ENCODE measurements at regions not wholly inside any gene's neighbourhood (a gene's known extent, or its start where the extent isn't known, plus 50 kb on each side); places are given as distances from the start of the nearest gene placed in this dataset.

DNA sequence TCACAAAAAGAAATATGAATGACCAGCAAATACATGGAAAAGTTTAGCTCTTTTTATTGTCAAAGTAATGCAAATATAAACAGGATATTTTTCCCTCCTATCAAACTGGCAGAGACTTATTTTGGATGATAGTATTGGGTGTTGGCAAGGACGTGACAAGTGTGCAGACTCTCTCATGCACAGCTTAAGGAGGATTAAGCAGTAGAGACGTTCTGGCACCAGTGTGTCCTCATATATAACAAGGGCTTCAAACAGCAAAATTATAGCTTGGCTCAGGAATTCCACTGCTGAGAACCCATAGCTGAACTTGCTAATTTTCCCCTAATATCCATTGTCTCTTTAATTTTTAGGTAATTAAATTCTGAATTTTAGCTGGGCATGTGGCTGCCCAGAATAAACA lies 114.4 kb downstream of the FAM124B start:
- DNase-seq = peak; percentile 53
- Histone ChIP-seq H3K36me3 (ENCODE audit: control insufficient read depth, insufficient read depth, low read length) (no peaks in the 10 kb centered on the region), H3K4me3 (ENCODE audit: low read length) (no peak overlapping the region), H3K27ac (ENCODE audit: low read length) (no peak overlapping the region), H3K4me1 (ENCODE audit: control insufficient read depth, insufficient read depth, low read length) (peaks cover 5% of the 10 kb centered on the region), H3K9me3 (replicated peaks; ENCODE audit: control insufficient read depth, low read depth, low read length) (no peaks in the 10 kb centered on the region), H3K27me3 (ENCODE audit: control insufficient read depth, insufficient read depth, low read length) (peaks cover 4% of the 10 kb centered on the region)
- WGBS (ENCODE audit: insufficient coverage) = 60% methylated on average over 1 of the region's 2 CpGs

DNA sequence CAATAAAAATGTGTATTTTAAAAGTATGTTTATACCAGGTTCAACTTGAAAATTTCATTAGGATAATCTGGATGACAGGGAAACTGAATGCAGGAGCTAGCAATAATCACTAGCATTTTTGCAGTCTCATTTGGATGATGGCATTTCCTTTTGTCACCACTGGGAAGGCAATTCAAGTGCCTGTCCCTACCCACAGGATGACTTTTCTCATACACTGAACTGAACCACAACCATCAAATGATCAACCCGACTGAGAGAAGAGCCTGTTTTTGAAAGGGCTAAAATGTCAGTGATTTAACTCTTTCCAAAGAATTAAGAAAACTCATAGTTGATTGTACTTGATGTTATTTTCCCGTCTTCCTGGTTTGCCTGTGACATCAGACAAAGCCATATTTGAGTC lies 115.0 kb downstream of the FAM124B start:
- no peak overlapping the region for H3K4me3 ChIP-seq (ENCODE audit: low read length)
- no CpG with 5 or more reads among the region's 2 CpGs for WGBS (ENCODE audit: insufficient coverage)
- peaks cover 5% of the 10 kb centered on the region for H3K4me1 ChIP-seq (ENCODE audit: control insufficient read depth, insufficient read depth, low read length)
- peaks cover 6% of the 10 kb centered on the region for H3K27me3 ChIP-seq (ENCODE audit: control insufficient read depth, insufficient read depth, low read length)
- no peak for DNase-seq
- H3K9me3 ChIP-seq (replicated peaks; ENCODE audit: control insufficient read depth, low read depth, low read length) = no peaks in the 10 kb centered on the region
- H3K27ac ChIP-seq (ENCODE audit: low read length) = no peak overlapping the region
- H3K36me3 ChIP-seq (ENCODE audit: control insufficient read depth, insufficient read depth, low read length) = no peaks in the 10 kb centered on the region

DNA sequence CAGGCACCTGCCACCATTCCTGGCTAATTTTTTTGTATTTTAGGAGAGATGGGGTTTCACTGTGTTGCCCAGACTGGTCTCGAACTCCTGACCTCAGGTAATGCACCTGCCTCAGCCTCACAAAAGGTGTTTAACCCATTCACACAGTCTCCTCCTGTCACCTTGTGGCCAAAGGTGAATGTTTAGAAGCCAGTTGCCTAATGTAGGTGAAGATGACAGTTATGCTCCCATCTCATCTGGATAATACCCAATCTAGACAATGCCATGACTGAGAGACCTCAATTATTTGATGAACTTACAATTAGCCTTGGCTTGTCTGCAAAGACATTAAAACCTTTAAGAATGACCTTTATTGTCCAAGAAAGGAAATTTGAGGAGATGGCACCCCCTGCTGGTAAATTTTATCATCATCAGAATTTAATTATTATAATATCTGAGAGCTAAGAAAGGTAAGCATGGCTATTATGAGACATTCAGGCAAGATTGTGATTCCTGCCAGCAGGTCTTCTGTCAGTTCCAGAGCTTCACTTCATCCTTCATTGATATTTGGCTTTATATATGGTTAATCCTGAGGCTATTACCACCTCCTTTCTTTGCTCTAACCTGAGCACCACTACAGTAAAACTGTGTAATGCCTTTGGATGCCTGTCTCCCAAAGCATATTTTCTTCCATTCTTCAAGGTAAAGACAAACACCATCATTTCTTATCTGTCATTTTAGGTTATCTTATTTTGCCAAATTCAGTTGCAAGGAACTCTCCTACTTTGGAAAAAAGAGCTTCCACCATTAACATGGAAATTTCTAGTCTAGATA lies 117.6 kb downstream of the FAM124B start:
- WGBS (ENCODE audit: insufficient coverage) = no CpG with 5 or more reads among the region's 1 CpG
- Histone ChIP-seq H3K4me3 (ENCODE audit: low read length) (no peak overlapping the region), H3K27me3 (ENCODE audit: control insufficient read depth, insufficient read depth, low read length) (peaks cover 6% of the 10 kb centered on the region), H3K9me3 (replicated peaks; ENCODE audit: control insufficient read depth, low read depth, low read length) (no peaks in the 10 kb centered on the region), H3K4me1 (ENCODE audit: control insufficient read depth, insufficient read depth, low read length) (peaks cover 5% of the 10 kb centered on the region), H3K27ac (ENCODE audit: low read length) (no peak overlapping the region), H3K36me3 (ENCODE audit: control insufficient read depth, insufficient read depth, low read length) (no peaks in the 10 kb centered on the region)
- DNase-seq = peak; percentile 57

DNA sequence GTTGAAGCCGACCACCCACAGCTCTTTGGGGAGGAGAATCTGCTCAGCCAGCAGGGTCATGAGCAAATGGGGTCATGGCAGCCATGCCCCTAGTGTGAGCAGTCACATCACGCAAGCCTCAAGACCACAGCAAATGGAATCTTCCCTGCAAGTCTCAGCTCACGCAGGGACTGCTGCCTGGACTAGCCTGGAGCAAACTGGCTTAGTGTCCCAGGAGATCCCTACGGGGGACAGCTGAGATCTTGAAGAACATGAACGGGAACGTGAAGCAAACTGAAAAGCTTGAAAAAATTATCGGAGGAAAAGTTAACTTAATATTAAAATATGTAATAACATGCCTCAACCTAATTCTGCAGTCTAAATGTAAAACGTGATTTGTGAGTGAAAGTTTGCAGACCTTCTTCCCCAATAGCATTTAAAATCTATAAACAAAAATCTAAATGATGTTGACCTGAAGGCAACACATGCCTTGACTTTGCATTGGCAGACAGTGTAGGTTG lies 118.4 kb downstream of the FAM124B start:
- H3K27me3 ChIP-seq (ENCODE audit: control insufficient read depth, insufficient read depth, low read length) = peaks cover 6% of the 10 kb centered on the region
- WGBS (ENCODE audit: insufficient coverage) = 55% methylated on average over 4 of the region's 8 CpGs
- no peak overlapping the region for H3K27ac ChIP-seq (ENCODE audit: low read length)
- peak; percentile 73 for DNase-seq
- H3K4me3 ChIP-seq (ENCODE audit: low read length) = no peak overlapping the region
- no peaks in the 10 kb centered on the region for H3K9me3 ChIP-seq (replicated peaks; ENCODE audit: control insufficient read depth, low read depth, low read length)
- H3K36me3 ChIP-seq (ENCODE audit: control insufficient read depth, insufficient read depth, low read length) = no peaks in the 10 kb centered on the region
- peaks cover 5% of the 10 kb centered on the region for H3K4me1 ChIP-seq (ENCODE audit: control insufficient read depth, insufficient read depth, low read length)

DNA sequence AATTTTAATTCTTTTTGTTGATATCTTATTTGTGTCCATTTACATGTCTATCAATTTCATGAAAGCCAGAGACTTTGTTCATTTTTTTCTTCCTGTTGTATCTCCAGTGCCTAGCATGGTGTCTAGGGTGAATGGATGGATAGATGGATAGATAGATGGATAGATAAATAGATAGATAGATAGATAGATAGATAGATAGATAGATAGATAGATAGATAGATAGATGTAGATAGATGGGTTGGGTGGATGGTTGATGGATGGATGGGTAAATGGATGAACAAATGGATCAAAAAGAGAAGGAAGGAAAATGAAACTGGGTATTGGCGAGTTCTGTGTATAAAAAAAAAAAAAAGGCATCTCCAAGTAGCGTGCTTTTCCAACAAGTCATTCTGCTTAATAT lies 120.5 kb downstream of the FAM124B start:
- H3K9me3 ChIP-seq (replicated peaks; ENCODE audit: control insufficient read depth, low read depth, low read length) = no peaks in the 10 kb centered on the region
- DNase-seq = no peak
- peaks cover 6% of the 10 kb centered on the region for H3K27me3 ChIP-seq (ENCODE audit: control insufficient read depth, insufficient read depth, low read length)
- H3K4me3 ChIP-seq (ENCODE audit: low read length) = no peak overlapping the region
- H3K27ac ChIP-seq (ENCODE audit: low read length) = no peak overlapping the region
- peaks cover 5% of the 10 kb centered on the region for H3K4me1 ChIP-seq (ENCODE audit: control insufficient read depth, insufficient read depth, low read length)
- H3K36me3 ChIP-seq (ENCODE audit: control insufficient read depth, insufficient read depth, low read length) = no peaks in the 10 kb centered on the region
- no CpG with 5 or more reads among the region's 2 CpGs for WGBS (ENCODE audit: insufficient coverage)

DNA sequence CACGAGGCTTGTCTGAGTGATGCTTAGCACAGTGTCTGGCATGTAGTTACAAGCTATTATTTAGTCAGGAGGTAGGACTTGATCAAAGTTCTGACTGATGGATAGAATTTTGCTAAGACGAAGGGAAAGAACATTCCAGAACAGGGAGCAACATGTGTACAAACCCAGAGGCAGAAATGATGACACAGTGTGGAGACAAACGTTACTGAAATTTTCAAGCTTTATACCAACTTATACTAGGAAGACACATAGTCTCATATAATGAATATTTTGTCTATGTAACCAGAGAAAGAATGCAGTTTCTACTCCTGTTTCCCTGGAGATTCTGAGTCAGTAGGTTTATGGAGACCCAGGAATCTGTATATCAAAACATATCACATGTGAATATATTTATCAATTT lies 123.4 kb downstream of the FAM124B start:
- WGBS (ENCODE audit: insufficient coverage) = 90% methylated on average over 1 of the region's 3 CpGs
- Histone ChIP-seq H3K27ac (ENCODE audit: low read length) (no peak overlapping the region), H3K36me3 (ENCODE audit: control insufficient read depth, insufficient read depth, low read length) (no peaks in the 10 kb centered on the region), H3K4me3 (ENCODE audit: low read length) (no peak overlapping the region), H3K4me1 (ENCODE audit: control insufficient read depth, insufficient read depth, low read length) (peaks cover 5% of the 10 kb centered on the region), H3K9me3 (replicated peaks; ENCODE audit: control insufficient read depth, low read depth, low read length) (no peaks in the 10 kb centered on the region), H3K27me3 (ENCODE audit: control insufficient read depth, insufficient read depth, low read length) (peaks cover 6% of the 10 kb centered on the region)
- DNase-seq = no peak

DNA sequence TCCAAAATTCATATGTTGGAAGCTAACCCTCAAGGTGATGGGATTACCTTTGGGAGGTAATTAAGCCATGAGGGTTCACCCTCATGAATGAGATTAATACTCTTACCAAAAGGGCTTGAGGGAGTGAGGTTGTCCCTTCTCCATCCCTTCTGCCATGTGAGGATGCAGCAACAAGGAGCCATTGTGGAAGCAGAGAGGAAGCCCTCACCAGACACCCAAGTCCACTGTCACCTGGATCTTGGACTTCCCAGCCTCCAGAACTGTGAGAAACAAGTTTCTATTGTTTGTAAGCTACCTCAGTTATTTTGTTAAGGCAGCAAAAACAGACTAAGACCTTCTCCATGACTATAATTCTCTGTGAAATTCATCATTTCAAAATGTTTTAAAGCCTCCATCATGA lies 125.7 kb downstream of the FAM124B start:
- no peaks in the 10 kb centered on the region for H3K27me3 ChIP-seq (ENCODE audit: control insufficient read depth, insufficient read depth, low read length)

DNA sequence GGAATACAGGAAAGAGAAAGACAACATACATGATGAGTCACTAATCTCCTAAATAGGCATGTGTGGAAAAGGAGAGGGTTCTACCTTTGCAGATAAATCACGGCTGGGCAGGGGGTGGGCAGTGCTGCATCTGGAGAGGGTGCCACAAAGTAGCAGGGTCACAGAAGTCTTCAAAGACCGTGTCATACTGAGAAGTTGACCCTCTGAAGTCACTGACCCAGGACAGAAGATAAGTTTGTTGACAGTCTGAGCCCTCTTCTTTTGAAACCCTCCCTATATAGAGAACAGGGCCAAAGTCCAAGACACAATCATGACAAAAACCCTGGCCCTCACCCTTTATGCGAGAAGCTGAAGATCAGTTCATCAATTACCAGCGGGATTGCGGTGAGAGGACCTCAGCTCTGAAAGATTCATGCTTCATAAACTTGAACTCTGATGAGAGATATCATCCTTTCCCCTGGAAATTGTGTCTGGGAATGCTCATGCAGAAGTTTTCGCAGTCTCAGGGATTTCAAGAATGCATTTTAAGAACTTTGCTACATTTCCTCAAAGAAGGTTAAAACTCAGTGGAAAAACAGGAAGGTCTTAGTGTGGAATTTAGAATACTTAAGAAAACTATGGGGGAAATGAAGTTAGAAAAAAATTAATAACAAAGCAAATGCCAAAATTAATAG lies 129.5 kb downstream of the FAM124B start:
- peak; percentile 45 for DNase-seq
- Histone ChIP-seq H3K27me3 (ENCODE audit: control insufficient read depth, insufficient read depth, low read length) (no peaks in the 10 kb centered on the region), H3K36me3 (ENCODE audit: control insufficient read depth, insufficient read depth, low read length) (no peaks in the 10 kb centered on the region), H3K4me3 (ENCODE audit: low read length) (no peak overlapping the region), H3K9me3 (replicated peaks; ENCODE audit: control insufficient read depth, low read depth, low read length) (no peaks in the 10 kb centered on the region), H3K4me1 (ENCODE audit: control insufficient read depth, insufficient read depth, low read length) (peaks cover 6% of the 10 kb centered on the region), H3K27ac (ENCODE audit: low read length) (peak overlapping the region; percentile 1)
- 57% methylated on average over 5 of the region's 6 CpGs for WGBS (ENCODE audit: insufficient coverage)

More for the DNA sequence above, 125.7 kb downstream of the FAM124B start:
- no peak overlapping the region for H3K27ac ChIP-seq (ENCODE audit: low read length)
- peaks cover 6% of the 10 kb centered on the region for H3K4me1 ChIP-seq (ENCODE audit: control insufficient read depth, insufficient read depth, low read length)
- no peaks in the 10 kb centered on the region for H3K9me3 ChIP-seq (replicated peaks; ENCODE audit: control insufficient read depth, low read depth, low read length)
- no peaks in the 10 kb centered on the region for H3K36me3 ChIP-seq (ENCODE audit: control insufficient read depth, insufficient read depth, low read length)
- no peak for DNase-seq
- H3K4me3 ChIP-seq (ENCODE audit: low read length) = no peak overlapping the region

DNA sequence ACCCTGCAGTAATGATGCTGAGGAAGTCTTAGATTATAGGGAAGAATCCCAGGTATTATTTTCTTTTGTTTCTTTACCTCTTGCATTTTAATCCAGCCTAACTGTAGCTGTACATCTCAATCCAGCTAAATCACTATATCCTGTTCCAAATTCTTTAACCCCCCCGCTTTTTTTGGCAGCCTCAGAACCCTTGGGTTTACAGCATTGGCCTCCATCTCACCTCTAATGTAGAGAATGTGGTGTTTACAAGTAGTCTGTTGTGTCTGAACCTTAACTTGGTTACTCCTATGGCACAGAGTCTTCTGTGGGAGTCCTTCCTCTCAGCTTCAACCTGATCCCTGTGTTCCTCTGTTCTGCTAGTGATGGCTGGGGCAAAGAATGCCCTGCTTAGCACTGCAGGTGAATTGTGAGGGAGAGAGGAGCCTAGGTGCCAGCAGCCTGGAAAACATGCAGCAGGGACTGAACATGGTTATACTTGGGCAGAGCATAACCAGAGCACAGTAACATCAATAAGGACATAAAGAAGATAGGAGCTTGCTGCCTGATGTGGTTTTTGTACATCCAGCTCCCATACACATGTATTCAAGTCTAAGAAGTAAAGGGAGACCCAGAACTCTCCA lies 130.2 kb downstream of the FAM124B start:
- peaks cover 6% of the 10 kb centered on the region for H3K4me1 ChIP-seq (ENCODE audit: control insufficient read depth, insufficient read depth, low read length)
- H3K27me3 ChIP-seq (ENCODE audit: control insufficient read depth, insufficient read depth, low read length) = no peaks in the 10 kb centered on the region
- no CpG with 5 or more reads among the region's 1 CpG for WGBS (ENCODE audit: insufficient coverage)
- peak overlapping the region; percentile 17 for H3K27ac ChIP-seq (ENCODE audit: low read length)
- no peaks in the 10 kb centered on the region for H3K36me3 ChIP-seq (ENCODE audit: control insufficient read depth, insufficient read depth, low read length)
- no peaks in the 10 kb centered on the region for H3K9me3 ChIP-seq (replicated peaks; ENCODE audit: control insufficient read depth, low read depth, low read length)
- no peak overlapping the region for H3K4me3 ChIP-seq (ENCODE audit: low read length)
- DNase-seq = peak; percentile 79

DNA sequence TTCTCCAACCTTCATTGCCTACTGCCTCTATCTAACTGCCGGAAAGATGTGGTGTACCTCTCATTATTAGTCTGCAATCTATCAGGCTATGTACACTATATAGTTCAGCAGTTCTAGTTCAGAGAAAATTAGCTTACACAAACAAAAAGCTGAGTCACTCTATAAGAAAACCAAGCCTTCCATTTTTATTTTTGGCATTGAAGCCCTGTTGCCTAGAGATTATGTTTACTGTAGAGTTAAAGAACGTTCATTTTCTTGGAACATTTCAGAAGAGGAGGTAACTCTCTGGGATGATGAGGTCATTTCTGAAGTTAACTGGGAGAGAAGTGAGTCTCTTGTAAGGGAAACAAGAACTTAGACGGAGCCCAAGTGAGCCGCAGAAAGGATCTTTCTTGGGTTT lies 133.5 kb downstream of the FAM124B start:
- Histone ChIP-seq H3K4me3 (ENCODE audit: low read length) (no peak overlapping the region), H3K27me3 (ENCODE audit: control insufficient read depth, insufficient read depth, low read length) (no peaks in the 10 kb centered on the region), H3K36me3 (ENCODE audit: control insufficient read depth, insufficient read depth, low read length) (no peaks in the 10 kb centered on the region), H3K4me1 (ENCODE audit: control insufficient read depth, insufficient read depth, low read length) (peaks cover 6% of the 10 kb centered on the region), H3K27ac (ENCODE audit: low read length) (peak overlapping the region; percentile 91), H3K9me3 (replicated peaks; ENCODE audit: control insufficient read depth, low read depth, low read length) (no peaks in the 10 kb centered on the region)
- WGBS (ENCODE audit: insufficient coverage) = 25% methylated on average over 4 of the region's 4 CpGs
- peak; percentile 97 for DNase-seq
